Gastrocnemius medialis (tissue), 4 donors: ENCODE measurements at regions not wholly inside any gene's neighbourhood (a gene's known extent, or its start where the extent isn't known, plus 50 kb on each side); places are given as distances from the start of the nearest gene placed in this dataset.

Experiments
- CTCF ChIP-seq, 5 experiments: fragments of 450-650 bp in 3 of 5; fragments of 200-600 bp in 2 of 5; sonication (generic) in 2 of 5; IDR thresholded peaks in 4 of 5; conservative IDR thresholded peaks in 1 of 5; 1 replicate in 4 of 5; 2 replicates in 1 of 5; pipeline ENCODE4 v1.5.1; 2016 to 2019; ENCODE audit warnings: antibody characterized with exemption in 5 of 5, mild to moderate bottlenecking in 3 of 5, moderate library complexity in 3 of 5
- POLR2A ChIP-seq, 2 donors: fragments of 450-650 bp; IDR thresholded peaks; one replicate each; pipeline ENCODE4 v1.6.1; 2017; ENCODE audit warnings: antibody characterized with exemption in 2 of 2, mild to moderate bottlenecking in 2 of 2, moderate library complexity in 2 of 2

- no peak for TF ChIP-seq POLR2A (IDR thresholded peaks at IDR 0.05)
- TF ChIP-seq CTCF (IDR thresholded peaks at IDR 0.05 in 4 of 5, conservative IDR thresholded peaks at IDR 0.05 in 1 of 5): no peak
Observed at GRCh38 chrX:123809854-123810375, 49.9 kb upstream of the XIAP start.
